ENCODE measurements at regions not wholly inside any gene's neighbourhood (a gene's known extent, or its start where the extent isn't known, plus 50 kb on each side); places are given as distances from the start of the nearest gene placed in this dataset.

- no peak for DNase-seq
Measured at GRCh38 chr19:31957711-31958110, 387.7 kb upstream of the ZNF507 start.

- DNase-seq, result no peak
Measured at GRCh38 chr19:31959527-31960018, 385.8 kb upstream of the ZNF507 start.

GRCh38 chr19:31960474-31960873, 384.9 kb upstream of the ZNF507 start:
- DNase-seq, result no peak

DNA sequence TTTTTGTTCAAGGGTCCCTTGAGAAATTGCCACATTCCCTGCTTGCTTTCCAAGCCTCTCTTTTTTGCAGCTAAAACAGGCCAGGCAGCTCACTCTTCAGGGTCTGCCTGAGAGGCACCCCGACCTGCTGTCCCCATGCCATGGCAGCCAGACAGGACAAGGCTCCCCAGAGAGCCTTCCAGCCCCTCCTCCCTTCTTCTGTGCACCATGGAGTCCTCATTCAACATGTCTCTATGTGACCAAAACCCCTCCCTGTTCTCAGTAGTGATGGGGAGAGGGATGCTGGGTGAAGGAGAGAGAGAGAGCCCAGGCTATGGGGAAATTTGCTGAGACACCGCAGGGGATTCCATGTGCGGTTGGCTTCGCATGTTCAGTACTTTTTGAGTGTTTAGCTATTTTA, 384.2 kb upstream of the ZNF507 start:
- DNase-seq, result no peak

GRCh38 chr19:31961667-31962066, 383.7 kb upstream of the ZNF507 start:
- DNase-seq, result no peak

- DNase-seq, result no peak
Measured at GRCh38 chr19:31962561-31962996, 382.8 kb upstream of the ZNF507 start.

GRCh38 chr19:31963746-31964145, 381.7 kb upstream of the ZNF507 start:
- no peak for DNase-seq

GRCh38 chr19:31969016-31969415, 376.4 kb upstream of the ZNF507 start:
- DNase-seq, result no peak

DNA sequence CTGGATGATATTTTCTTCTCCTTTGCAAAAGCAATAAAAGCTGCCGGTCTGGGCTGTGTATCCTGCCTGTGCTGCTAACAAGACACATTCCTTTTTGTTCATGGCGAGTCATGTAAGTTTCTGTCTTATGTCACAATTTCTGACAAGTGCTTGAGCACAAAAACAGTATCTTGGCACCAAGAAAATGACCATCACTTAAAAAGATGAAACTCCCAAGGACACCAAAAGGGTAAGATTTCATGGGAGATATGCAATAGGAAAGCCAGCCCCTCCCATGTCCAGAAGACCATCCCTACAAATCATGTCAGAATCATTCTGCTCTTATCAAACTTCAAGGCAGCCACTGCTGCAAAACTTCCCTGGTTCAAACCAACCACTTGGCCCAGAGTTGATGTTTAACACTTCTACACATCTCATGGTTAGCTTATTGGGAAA, 375.4 kb upstream of the ZNF507 start:
- no peak for DNase-seq

GRCh38 chr19:31974290-31974689, 371.1 kb upstream of the ZNF507 start:
- no peak for DNase-seq

DNA sequence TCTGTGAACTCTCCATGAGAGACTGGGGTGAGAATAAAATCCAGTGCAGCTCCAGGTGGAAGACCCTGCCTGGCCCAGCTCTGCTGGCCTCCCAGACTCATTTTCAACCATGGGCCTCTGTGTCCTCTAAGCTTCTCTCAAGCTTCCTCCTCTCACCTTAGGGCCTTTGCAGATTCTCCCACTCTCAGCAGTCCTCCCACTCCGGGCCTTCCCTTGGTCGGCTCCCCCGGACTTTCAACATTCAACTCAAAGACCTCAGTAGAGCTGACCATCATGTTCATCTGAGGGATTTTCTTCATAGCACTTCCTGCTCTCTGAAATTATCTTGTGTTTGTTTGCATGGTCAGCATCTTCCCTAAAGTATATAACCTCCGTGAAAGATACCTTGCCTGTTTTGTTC, 370.5 kb upstream of the ZNF507 start:
- DNase-seq, result no peak

DNA sequence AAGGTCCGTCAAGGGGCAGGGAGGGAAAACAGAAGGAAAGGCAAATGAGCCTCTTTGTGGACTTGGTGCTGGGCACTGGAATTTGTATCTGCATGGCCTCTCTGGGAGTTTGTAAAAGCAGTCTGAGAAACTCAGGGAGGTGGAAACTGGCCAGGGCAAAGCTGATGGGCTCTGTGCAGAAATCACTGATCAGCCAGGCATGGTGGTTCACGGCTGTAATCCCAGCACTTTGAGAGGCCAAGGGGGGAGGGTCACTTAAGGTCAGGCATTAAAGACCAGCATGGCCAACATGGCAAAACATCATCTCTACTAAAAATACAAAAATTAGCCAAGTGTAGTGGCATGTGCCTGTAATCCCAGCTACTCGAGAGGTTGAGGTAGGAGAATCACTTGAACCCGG, 369.9 kb upstream of the ZNF507 start:
- DNase-seq, result no peak

- no peak for DNase-seq
Measured at GRCh38 chr19:31976775-31977536, 368.5 kb upstream of the ZNF507 start.

GRCh38 chr19:31979362-31979761, 366.0 kb upstream of the ZNF507 start:
- DNase-seq, result no peak

- no peak for DNase-seq
Measured at GRCh38 chr19:31979949-31980670, 365.3 kb upstream of the ZNF507 start.

GRCh38 chr19:31980796-31981195, 364.6 kb upstream of the ZNF507 start:
- DNase-seq, result no peak

- no peak for DNase-seq
Measured at GRCh38 chr19:31981545-31981944, 363.9 kb upstream of the ZNF507 start.

DNA sequence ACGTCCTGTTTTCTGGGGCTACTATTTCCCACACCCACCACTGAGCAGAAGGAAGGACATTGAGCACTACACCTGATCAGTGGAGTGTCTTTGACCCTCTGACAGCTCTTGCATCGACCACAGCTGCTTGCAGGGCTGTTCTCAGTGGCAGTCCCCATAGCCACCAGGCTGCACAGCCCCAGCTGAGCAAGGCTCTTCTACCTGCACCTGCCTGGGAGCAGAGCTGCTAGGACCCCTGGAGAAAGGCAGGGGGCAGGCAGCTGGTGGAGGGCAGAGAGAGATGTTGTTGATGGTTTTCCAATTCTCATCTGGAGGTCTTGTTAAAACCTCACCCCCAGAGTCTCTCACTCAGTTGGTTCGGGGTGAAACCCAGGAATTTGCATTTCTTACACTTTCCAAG, 361.8 kb upstream of the ZNF507 start:
- DNase-seq, result no peak

- DNase-seq, result no peak
Measured at GRCh38 chr19:31985001-31985605, 360.3 kb upstream of the ZNF507 start.

DNA sequence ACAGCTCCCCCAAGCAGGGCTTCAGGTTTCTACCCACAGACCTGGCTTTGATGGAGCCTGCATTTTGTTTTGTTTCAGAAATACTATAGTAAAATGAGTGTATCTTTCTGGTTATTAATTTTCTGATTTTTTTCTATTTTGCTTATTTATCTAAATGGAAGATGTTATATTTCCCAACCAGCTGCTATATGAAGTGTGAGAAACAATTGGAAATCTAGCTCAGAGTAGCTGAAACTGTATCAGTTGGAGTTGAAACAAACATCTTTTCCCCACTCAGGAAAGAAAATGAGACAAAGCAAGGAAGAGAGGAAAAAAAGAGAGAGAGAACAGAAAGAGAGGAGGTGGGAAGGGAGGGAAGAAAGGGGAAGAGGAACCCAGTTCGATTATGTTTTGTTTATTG, 358.5 kb upstream of the ZNF507 start:
- no peak for DNase-seq

DNA sequence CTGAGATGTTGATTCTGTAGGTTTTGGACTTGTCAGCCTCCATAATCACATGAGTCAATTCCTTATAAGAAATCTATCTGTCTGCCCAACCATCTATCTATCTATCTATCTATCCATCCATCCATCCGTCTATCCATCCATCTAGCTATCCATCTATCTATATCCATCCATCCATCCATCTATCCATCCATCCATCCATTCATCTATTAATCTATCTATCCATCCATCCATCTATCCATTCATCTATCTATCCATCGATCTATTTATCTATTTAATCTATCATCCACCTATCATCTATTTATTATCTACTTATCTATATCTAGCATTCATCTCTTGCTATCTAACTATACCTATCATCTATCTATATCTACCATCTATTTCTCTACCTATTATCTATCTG, 357.2 kb upstream of the ZNF507 start:
- no peak for DNase-seq

GRCh38 chr19:31991984-31992655, 353.3 kb upstream of the ZNF507 start:
- no peak for DNase-seq

DNA sequence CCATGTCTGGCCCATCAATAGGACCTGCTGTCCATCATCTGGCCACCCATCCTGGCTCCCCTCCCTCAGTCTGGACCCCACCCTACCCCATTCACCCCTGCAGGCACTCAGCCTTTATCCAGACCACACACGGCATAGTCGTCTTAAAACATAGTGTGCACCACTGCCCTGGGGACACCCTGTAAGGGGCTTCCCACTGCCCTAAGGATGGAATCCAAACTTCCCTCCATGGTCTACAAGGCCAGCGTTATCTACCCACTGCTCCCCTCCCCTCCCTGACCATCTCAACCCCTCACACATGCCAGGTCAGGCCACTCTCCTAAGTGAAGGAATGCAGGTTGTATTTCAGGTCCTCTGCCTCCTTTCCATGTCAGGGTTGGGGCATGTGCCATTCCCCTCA, 352.7 kb upstream of the ZNF507 start:
- DNase-seq, result no peak

All from T-helper 9 cell (primary cell).